ENCODE measurements at regions not wholly inside any gene's neighbourhood (a gene's known extent, or its start where the extent isn't known, plus 50 kb on each side); places are given as distances from the start of the nearest gene placed in this dataset.

GRCh38 chr1:221442056-221442455 lies 299.8 kb downstream of the DUSP10 start:
- H3K9me3 ChIP-seq (replicated peaks in 1 of 2; ENCODE audit: control insufficient read depth in 2 of 2, insufficient read depth in 1 of 2, low read depth in 1 of 2, low read length in 2 of 2), result no peaks in the 10 kb centered on the region
- no peak overlapping the region for H3K14ac ChIP-seq (ENCODE audit: low read length)
- no peak overlapping the region for H2BK120ac ChIP-seq (ENCODE audit: low read depth, low read length)
- no peak overlapping the region for H3K18ac ChIP-seq (ENCODE audit: low read length)
- H3K4me3 ChIP-seq (ENCODE audit: low read length in 2 of 2), result no peak overlapping the region
- H2BK5ac ChIP-seq (ENCODE audit: low read length), result no peak overlapping the region
- no peak overlapping the region for H2AK5ac ChIP-seq (ENCODE audit: low read depth, low read length)
- H2AFZ ChIP-seq (ENCODE audit: low read length), result no peak overlapping the region
- no peak overlapping the region for H3K4me2 ChIP-seq (ENCODE audit: insufficient read depth, low read length, poor library complexity, severe bottlenecking)
- no peak overlapping the region for H2BK15ac ChIP-seq (ENCODE audit: low read length)
- no peak overlapping the region for H3K23ac ChIP-seq (ENCODE audit: low read depth, low read length, poor library complexity)
- H3K79me1 ChIP-seq (ENCODE audit: low read depth, low read length), result no peaks in the 10 kb centered on the region
- H2BK12ac ChIP-seq (ENCODE audit: low read length), result no peak overlapping the region
- peak; percentile 27 for DNase-seq (ENCODE audit: low spot score)
- H3K36me3 ChIP-seq (replicated peaks in 1 of 2; ENCODE audit: control insufficient read depth in 2 of 2, insufficient read depth in 2 of 2, low read length in 2 of 2), result no peaks in the 10 kb centered on the region
- H3K9ac ChIP-seq (ENCODE audit: low read depth, low read length, poor library complexity), result no peak overlapping the region
- H4K8ac ChIP-seq (ENCODE audit: low read depth, low read length), result no peak overlapping the region
- H3K27ac ChIP-seq (replicated peaks; ENCODE audit: low read length), result no peak overlapping the region
- no peak overlapping the region for H4K91ac ChIP-seq (ENCODE audit: low read depth, low read length, poor library complexity)
- H3K27me3 ChIP-seq (ENCODE audit: control insufficient read depth in 3 of 3, insufficient read depth in 3 of 3, low read depth in 1 of 3, low read length in 3 of 3), result no peaks in the 10 kb centered on the region
- peaks cover 0 to 2% of the 10 kb centered on the region in 2 donors for H3K4me1 ChIP-seq (ENCODE audit: control insufficient read depth in 2 of 2, insufficient read depth in 1 of 2, low read depth in 1 of 2, low read length in 2 of 2)
- H3K4ac ChIP-seq (ENCODE audit: low read length), result no peak overlapping the region
- WGBS, 2 donors (ENCODE audit: extremely low coverage in 2 of 2, insufficient read length in 2 of 2, insufficient replicate concordance in 1 of 2), result no CpG with 5 or more reads among the region's 3 CpGs

- Histone ChIP-seq H3K18ac (ENCODE audit: low read length) (no peak overlapping the region), H3K23ac (ENCODE audit: low read depth, low read length, poor library complexity) (no peak overlapping the region), H3K79me1 (ENCODE audit: low read depth, low read length) (no peaks in the 10 kb centered on the region), H3K4ac (ENCODE audit: low read length) (no peak overlapping the region), H3K27ac (replicated peaks; ENCODE audit: low read length) (no peak overlapping the region), H2BK5ac (ENCODE audit: low read length) (no peak overlapping the region), H3K4me3 (ENCODE audit: low read length in 2 of 2) (no peak overlapping the region), H2AFZ (ENCODE audit: low read length) (no peak overlapping the region), H3K36me3 (replicated peaks in 1 of 2; ENCODE audit: control insufficient read depth in 2 of 2, insufficient read depth in 2 of 2, low read length in 2 of 2) (no peaks in the 10 kb centered on the region), H3K9me3 (replicated peaks in 1 of 2; ENCODE audit: control insufficient read depth in 2 of 2, insufficient read depth in 1 of 2, low read depth in 1 of 2, low read length in 2 of 2) (no peaks in the 10 kb centered on the region), H2BK15ac (ENCODE audit: low read length) (no peak overlapping the region), H2BK120ac (ENCODE audit: low read depth, low read length) (no peak overlapping the region), H4K91ac (ENCODE audit: low read depth, low read length, poor library complexity) (no peak overlapping the region), H2AK5ac (ENCODE audit: low read depth, low read length) (no peak overlapping the region), H3K4me2 (ENCODE audit: insufficient read depth, low read length, poor library complexity, severe bottlenecking) (no peak overlapping the region), H2BK12ac (ENCODE audit: low read length) (no peak overlapping the region), H3K27me3 (ENCODE audit: control insufficient read depth in 3 of 3, insufficient read depth in 3 of 3, low read depth in 1 of 3, low read length in 3 of 3) (no peaks in the 10 kb centered on the region), H3K9ac (ENCODE audit: low read depth, low read length, poor library complexity) (no peak overlapping the region), H3K4me1 (ENCODE audit: control insufficient read depth in 2 of 2, insufficient read depth in 1 of 2, low read depth in 1 of 2, low read length in 2 of 2) (peaks cover 0 to 2% of the 10 kb centered on the region in 2 donors), H4K8ac (ENCODE audit: low read depth, low read length) (no peak overlapping the region), H3K14ac (ENCODE audit: low read length) (no peak overlapping the region)
- no CpG with 5 or more reads among the region's 6 CpGs for WGBS, 2 donors (ENCODE audit: extremely low coverage in 2 of 2, insufficient read length in 2 of 2, insufficient replicate concordance in 1 of 2)
- no peak for DNase-seq (ENCODE audit: low spot score)
Observed at GRCh38 chr1:221444346-221444745, 297.5 kb downstream of the DUSP10 start.

GRCh38 chr1:221448585-221449175 lies 293.2 kb downstream of the DUSP10 start:
- H2AFZ ChIP-seq (ENCODE audit: low read length), result no peak overlapping the region
- H3K27ac ChIP-seq (replicated peaks; ENCODE audit: low read length), result no peak overlapping the region
- no peak overlapping the region for H4K91ac ChIP-seq (ENCODE audit: low read depth, low read length, poor library complexity)
- H3K18ac ChIP-seq (ENCODE audit: low read length), result no peak overlapping the region
- H3K9me3 ChIP-seq (replicated peaks in 1 of 2; ENCODE audit: control insufficient read depth in 2 of 2, insufficient read depth in 1 of 2, low read depth in 1 of 2, low read length in 2 of 2), result no peaks in the 10 kb centered on the region
- H3K4me1 ChIP-seq (ENCODE audit: control insufficient read depth in 2 of 2, insufficient read depth in 1 of 2, low read depth in 1 of 2, low read length in 2 of 2), result no peaks in the 10 kb centered on the region
- no peak overlapping the region for H2BK15ac ChIP-seq (ENCODE audit: low read length)
- no peaks in the 10 kb centered on the region for H3K36me3 ChIP-seq (replicated peaks in 1 of 2; ENCODE audit: control insufficient read depth in 2 of 2, insufficient read depth in 2 of 2, low read length in 2 of 2)
- no peak for DNase-seq (ENCODE audit: low spot score)
- H3K4me3 ChIP-seq (ENCODE audit: low read length in 2 of 2), result no peak overlapping the region
- no peak overlapping the region for H3K4me2 ChIP-seq (ENCODE audit: insufficient read depth, low read length, poor library complexity, severe bottlenecking)
- H4K8ac ChIP-seq (ENCODE audit: low read depth, low read length), result no peak overlapping the region
- no peak overlapping the region for H2BK5ac ChIP-seq (ENCODE audit: low read length)
- H3K4ac ChIP-seq (ENCODE audit: low read length), result no peak overlapping the region
- no peak overlapping the region for H2BK120ac ChIP-seq (ENCODE audit: low read depth, low read length)
- H3K14ac ChIP-seq (ENCODE audit: low read length), result no peak overlapping the region
- no peak overlapping the region for H3K9ac ChIP-seq (ENCODE audit: low read depth, low read length, poor library complexity)
- H3K79me1 ChIP-seq (ENCODE audit: low read depth, low read length), result no peaks in the 10 kb centered on the region
- H3K23ac ChIP-seq (ENCODE audit: low read depth, low read length, poor library complexity), result no peak overlapping the region
- no peak overlapping the region for H2BK12ac ChIP-seq (ENCODE audit: low read length)
- no peak overlapping the region for H2AK5ac ChIP-seq (ENCODE audit: low read depth, low read length)
- no peaks in the 10 kb centered on the region for H3K27me3 ChIP-seq (ENCODE audit: control insufficient read depth in 3 of 3, insufficient read depth in 3 of 3, low read depth in 1 of 3, low read length in 3 of 3)
- no CpG with 5 or more reads among the region's 7 CpGs for WGBS, 2 donors (ENCODE audit: extremely low coverage in 2 of 2, insufficient read length in 2 of 2, insufficient replicate concordance in 1 of 2)

- DNase-seq (ENCODE audit: low spot score), result no peak
Observed at GRCh38 chr1:221449194-221449593, 292.7 kb downstream of the DUSP10 start.

More at GRCh38 chr1:221449194-221449593, 292.7 kb downstream of the DUSP10 start:
- H2AFZ ChIP-seq (ENCODE audit: low read length), result no peak overlapping the region
- H3K4ac ChIP-seq (ENCODE audit: low read length), result no peak overlapping the region
- H2BK12ac ChIP-seq (ENCODE audit: low read length), result no peak overlapping the region
- no peak overlapping the region for H3K27ac ChIP-seq (replicated peaks; ENCODE audit: low read length)
- H3K9me3 ChIP-seq (replicated peaks in 1 of 2; ENCODE audit: control insufficient read depth in 2 of 2, insufficient read depth in 1 of 2, low read depth in 1 of 2, low read length in 2 of 2), result no peaks in the 10 kb centered on the region
- no peak overlapping the region for H3K9ac ChIP-seq (ENCODE audit: low read depth, low read length, poor library complexity)
- H3K4me3 ChIP-seq (ENCODE audit: low read length in 2 of 2), result no peak overlapping the region
- no peak overlapping the region for H2BK15ac ChIP-seq (ENCODE audit: low read length)
- H3K18ac ChIP-seq (ENCODE audit: low read length), result no peak overlapping the region
- no peaks in the 10 kb centered on the region for H3K4me1 ChIP-seq (ENCODE audit: control insufficient read depth in 2 of 2, insufficient read depth in 1 of 2, low read depth in 1 of 2, low read length in 2 of 2)
- no peak overlapping the region for H4K91ac ChIP-seq (ENCODE audit: low read depth, low read length, poor library complexity)
- no peak overlapping the region for H4K8ac ChIP-seq (ENCODE audit: low read depth, low read length)
- H3K23ac ChIP-seq (ENCODE audit: low read depth, low read length, poor library complexity), result no peak overlapping the region
- H3K79me1 ChIP-seq (ENCODE audit: low read depth, low read length), result no peaks in the 10 kb centered on the region
- H2AK5ac ChIP-seq (ENCODE audit: low read depth, low read length), result no peak overlapping the region
- H2BK5ac ChIP-seq (ENCODE audit: low read length), result no peak overlapping the region
- no peak overlapping the region for H3K14ac ChIP-seq (ENCODE audit: low read length)
- no peaks in the 10 kb centered on the region for H3K27me3 ChIP-seq (ENCODE audit: control insufficient read depth in 3 of 3, insufficient read depth in 3 of 3, low read depth in 1 of 3, low read length in 3 of 3)
- no peak overlapping the region for H3K4me2 ChIP-seq (ENCODE audit: insufficient read depth, low read length, poor library complexity, severe bottlenecking)
- no CpG with 5 or more reads among the region's 2 CpGs for WGBS, 2 donors (ENCODE audit: extremely low coverage in 2 of 2, insufficient read length in 2 of 2, insufficient replicate concordance in 1 of 2)
- no peak overlapping the region for H2BK120ac ChIP-seq (ENCODE audit: low read depth, low read length)
- H3K36me3 ChIP-seq (replicated peaks in 1 of 2; ENCODE audit: control insufficient read depth in 2 of 2, insufficient read depth in 2 of 2, low read length in 2 of 2), result no peaks in the 10 kb centered on the region

Data from neuronal stem cell (in vitro differentiated cells).